Panc1 (cell line): ENCODE measurements at regions not wholly inside any gene's neighbourhood (a gene's known extent, or its start where the extent isn't known, plus 50 kb on each side); places are given as distances from the start of the nearest gene placed in this dataset.

Source experiments
- ATAC-seq: fragments of 200-7000 bp; cut with Tn5 transposase; 2 replicates; pipeline ENCODE4 v1.9.1; 2020; ENCODE audit warnings: mild to moderate bottlenecking, moderate library complexity
- BruUV-seq: library from RNA; stranded (reverse); fragments of 400-500 nt; replicated peaks from 2 replicates; lab custom pipeline; 2021; lab: Mats Ljungman, UMichigan
- CTCF ChIA-PET: fragments of 300-600 bp; sonication (Branson Sonifier 250); formaldehyde crosslinking; loops from one replicate; lab custom pipeline; 2022; ENCODE audit warnings: antibody characterized with exemption; lab: Charles Lee
- POLR2A ChIA-PET: fragments of 300-600 bp; sonication (Branson Sonifier 250); formaldehyde crosslinking; loops from one replicate; lab custom pipeline; 2022; ENCODE audit warnings: antibody characterized with exemption; lab: Charles Lee
- DNase-seq: peaks from one replicate; pipeline ENCODE4 v3.0.0-alpha.2; 2010; ENCODE audit warnings: low read depth, low spot score
- H3K27ac ChIP-seq: 2 replicates; pipeline ENCODE4 v1.5.1; 2011; ENCODE audit warnings: mild to moderate bottlenecking, low read length, inconsistent platforms
- H3K27me3 ChIP-seq: fragments of 200-500 bp; sonication (Bioruptor generic); 2 replicates; pipeline ENCODE4 v1.6.0; 2014; ENCODE audit warnings: low read length, inconsistent platforms; ENCODE audit not compliant: control insufficient read depth, insufficient read depth
- H3K36me3 ChIP-seq: fragments of 200-500 bp; sonication (Bioruptor generic); 2 replicates; pipeline ENCODE4 v1.5.1; 2014; ENCODE audit warnings: inconsistent platforms, mild to moderate bottlenecking, low read length, moderate library complexity; ENCODE audit not compliant: control insufficient read depth, insufficient read depth
- H3K4me1 ChIP-seq: 2 replicates; pipeline ENCODE4 v1.5.1; 2011; ENCODE audit warnings: inconsistent platforms, mild to moderate bottlenecking, low read length, moderate library complexity; ENCODE audit not compliant: control insufficient read depth, insufficient read depth
- H3K4me3 ChIP-seq, 2 experiments: 2 replicates each; pipeline ENCODE4 v1.5.1; 2011 to 2012; ENCODE audit warnings: low read depth in 2 of 2, low read length in 2 of 2, mild to moderate bottlenecking in 2 of 2, inconsistent platforms in 1 of 2, moderate library complexity in 1 of 2
- H3K9me3 ChIP-seq: fragments of 200-500 bp; sonication (Bioruptor generic); 2 replicates; pipeline ENCODE4 v1.5.1; 2014; ENCODE audit warnings: low read depth, mild to moderate bottlenecking, inconsistent platforms, low read length, moderate library complexity; ENCODE audit not compliant: control insufficient read depth, insufficient read depth
- CTCF ChIP-seq: fragments of 450-650 bp; IDR thresholded peaks from 2 replicates; pipeline ENCODE4 v1.5.1; 2017; ENCODE audit warnings: mild to moderate bottlenecking
- POLR2AphosphoS5 ChIP-seq: IDR thresholded peaks from 2 replicates; pipeline ENCODE4 v1.6.1; 2012; ENCODE audit warnings: mild to moderate bottlenecking, low read depth, low read length, moderate library complexity
- REST ChIP-seq, 2 experiments: IDR thresholded peaks; 2 replicates each; pipeline ENCODE4 v1.6.1; 2011 to 2012; ENCODE audit warnings: low read depth in 2 of 2, control low read depth in 1 of 2, low read length in 1 of 2, mild to moderate bottlenecking in 1 of 2, moderate library complexity in 1 of 2; ENCODE audit not compliant: insufficient read depth in 1 of 2
- SIN3A ChIP-seq: IDR thresholded peaks from 2 replicates; pipeline ENCODE4 v1.6.1; 2012; ENCODE audit warnings: low read depth, mild to moderate bottlenecking, low read length, moderate library complexity, borderline replicate concordance; ENCODE audit not compliant: insufficient read depth
- TCF7L2 ChIP-seq: IDR thresholded peaks from 2 replicates; pipeline ENCODE4 v1.6.1; 2011; ENCODE audit warnings: mild to moderate bottlenecking, low read depth, low read length, inconsistent platforms
- in situ Hi-C: cut with HindIII; loops from 2 replicates; pipeline ENCODE4 v1.10.0; 2016; ENCODE audit warnings: low sequenced_read_pairs, low pct_unique_long_range_greater_than_20kb
- intact Hi-C: fragments of 100-400 bp; cut with micrococcal nuclease; formaldehyde crosslinking; loops from one replicate; pipeline ENCODE4 v1.10.0; 2022; ENCODE audit not compliant: unreplicated experiment

DNA sequence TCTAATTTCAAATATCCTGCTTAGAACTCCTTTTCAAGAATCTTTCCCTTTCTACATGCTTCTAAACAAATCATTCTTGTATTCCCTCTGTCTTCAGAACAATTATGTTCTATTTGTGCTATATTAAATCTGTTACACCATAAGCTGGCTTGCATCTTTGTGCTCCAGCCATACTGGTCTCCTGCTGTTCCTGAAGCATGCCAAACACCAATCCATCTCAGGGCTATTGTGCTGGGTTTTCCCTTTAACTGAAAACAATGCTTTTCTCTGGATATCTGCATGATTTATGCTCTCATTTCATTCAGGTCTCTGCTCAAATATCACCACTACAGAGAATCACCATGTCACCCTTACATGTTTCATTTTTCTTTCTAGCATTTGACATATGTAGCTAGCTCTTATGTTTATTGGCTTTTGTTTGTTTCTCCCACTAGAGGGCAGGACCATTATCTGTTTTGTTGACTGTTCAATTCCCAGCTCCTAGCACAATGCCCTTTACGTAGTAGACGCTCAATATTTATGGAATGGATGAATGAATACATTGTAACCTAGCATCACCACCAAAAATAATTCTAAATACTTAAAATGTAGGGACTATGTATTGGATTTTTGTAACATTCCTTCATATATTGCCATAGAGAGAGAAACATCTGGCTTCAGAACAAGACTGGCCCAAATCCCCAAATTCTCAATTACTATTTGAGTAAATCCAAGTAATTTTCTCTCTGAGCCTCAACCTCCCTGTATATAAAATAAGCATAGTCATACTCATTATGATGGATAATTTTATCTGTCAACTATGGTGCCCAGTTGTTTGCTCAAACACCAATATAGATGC lies 302.0 kb upstream of the SYT1 start:
- intact Hi-C loops = no loop called here
- TF ChIP-seq REST (IDR thresholded peaks at IDR 0.05; ENCODE audit: insufficient read depth in 1 of 2, low read depth in 2 of 2, low read length in 1 of 2) (no peak), CTCF (peak; percentile 49; the same call in 1 of the 2 replicates)
- Histone ChIP-seq H3K4me1 (no peaks in the 10 kb centered on the region), H3K36me3 (no peaks in the 10 kb centered on the region), H3K9me3 (no peaks in the 10 kb centered on the region), H3K4me3 (no peak overlapping the region), H3K27ac (no peak overlapping the region), H3K27me3 (no peaks in the 10 kb centered on the region)
- POLR2A ChIA-PET = interaction anchor here (0.6 kb wide), 1 partner anchor 206 kb away, joined by 3 read pairs; no protein-coding TSS in a partner anchor
- ATAC-seq (no peak), DNase-seq (peak; percentile 12)
- in situ Hi-C loops = no loop called here
- CTCF ChIA-PET = no interaction called here
- no TSS peak for BruUV-seq

DNA sequence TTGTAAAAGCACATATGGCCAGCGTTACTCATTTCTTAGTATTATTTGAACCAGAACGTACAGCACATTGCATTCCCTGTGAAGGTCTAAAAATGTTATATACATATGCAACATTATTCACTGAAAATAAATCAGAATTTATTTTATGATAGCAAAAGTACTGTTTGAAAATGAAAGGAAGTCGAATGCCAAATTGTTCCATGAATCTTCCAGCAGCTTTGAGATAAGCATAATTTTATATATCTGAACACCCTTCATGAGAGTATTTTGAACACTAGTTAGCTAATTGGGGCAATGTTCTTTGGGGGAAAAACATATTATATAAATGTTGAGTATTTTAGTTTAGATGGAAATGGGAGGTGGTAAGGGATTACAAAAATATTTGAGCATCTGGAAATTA lies 300.7 kb upstream of the SYT1 start:
- BruUV-seq = no TSS peak
- no peaks in the 10 kb centered on the region for H3K36me3 ChIP-seq
- DNase-seq = no peak
- ATAC-seq = no peak
- no peaks in the 10 kb centered on the region for H3K4me1 ChIP-seq
- in situ Hi-C loops (no loop called here), intact Hi-C loops (no loop called here)
- POLR2A ChIA-PET = no interaction called here
- H3K27me3 ChIP-seq = no peaks in the 10 kb centered on the region
- no peak overlapping the region for H3K4me3 ChIP-seq
- CTCF ChIA-PET = no interaction called here
- H3K9me3 ChIP-seq = no peaks in the 10 kb centered on the region
- no peak overlapping the region for H3K27ac ChIP-seq
- TF ChIP-seq TCF7L2 (no peak), SIN3A (no peak), POLR2AphosphoS5 (no peak), CTCF (no peak), REST (IDR thresholded peaks at IDR 0.05; ENCODE audit: insufficient read depth in 1 of 2, low read depth in 2 of 2, low read length in 1 of 2) (no peak)
